Panc1 (cell line): ENCODE measurements at regions not wholly inside any gene's neighbourhood (a gene's known extent, or its start where the extent isn't known, plus 50 kb on each side); places are given as distances from the start of the nearest gene placed in this dataset.

ENCODE experiments used
- ATAC-seq: fragments of 200-7000 bp; cut with Tn5 transposase; 2 replicates; pipeline ENCODE4 v1.9.1; 2020; ENCODE audit warnings: mild to moderate bottlenecking, moderate library complexity
- BruUV-seq: library from RNA; stranded (reverse); fragments of 400-500 nt; replicated peaks from 2 replicates; lab custom pipeline; 2021; lab: Mats Ljungman, UMichigan
- CTCF ChIA-PET: fragments of 300-600 bp; sonication (Branson Sonifier 250); formaldehyde crosslinking; loops from one replicate; lab custom pipeline; 2022; ENCODE audit warnings: antibody characterized with exemption; lab: Charles Lee
- POLR2A ChIA-PET: fragments of 300-600 bp; sonication (Branson Sonifier 250); formaldehyde crosslinking; loops from one replicate; lab custom pipeline; 2022; ENCODE audit warnings: antibody characterized with exemption; lab: Charles Lee
- DNase-seq: peaks from one replicate; pipeline ENCODE4 v3.0.0-alpha.2; 2010; ENCODE audit warnings: low read depth, low spot score
- H3K27ac ChIP-seq: 2 replicates; pipeline ENCODE4 v1.5.1; 2011; ENCODE audit warnings: mild to moderate bottlenecking, low read length, inconsistent platforms
- H3K27me3 ChIP-seq: fragments of 200-500 bp; sonication (Bioruptor generic); 2 replicates; pipeline ENCODE4 v1.6.0; 2014; ENCODE audit warnings: low read length, inconsistent platforms; ENCODE audit not compliant: control insufficient read depth, insufficient read depth
- H3K36me3 ChIP-seq: fragments of 200-500 bp; sonication (Bioruptor generic); 2 replicates; pipeline ENCODE4 v1.5.1; 2014; ENCODE audit warnings: inconsistent platforms, mild to moderate bottlenecking, low read length, moderate library complexity; ENCODE audit not compliant: control insufficient read depth, insufficient read depth
- H3K4me1 ChIP-seq: 2 replicates; pipeline ENCODE4 v1.5.1; 2011; ENCODE audit warnings: inconsistent platforms, mild to moderate bottlenecking, low read length, moderate library complexity; ENCODE audit not compliant: control insufficient read depth, insufficient read depth
- H3K4me3 ChIP-seq, 2 experiments: 2 replicates each; pipeline ENCODE4 v1.5.1; 2011 to 2012; ENCODE audit warnings: low read depth in 2 of 2, low read length in 2 of 2, mild to moderate bottlenecking in 2 of 2, inconsistent platforms in 1 of 2, moderate library complexity in 1 of 2
- H3K9me3 ChIP-seq: fragments of 200-500 bp; sonication (Bioruptor generic); 2 replicates; pipeline ENCODE4 v1.5.1; 2014; ENCODE audit warnings: low read depth, mild to moderate bottlenecking, inconsistent platforms, low read length, moderate library complexity; ENCODE audit not compliant: control insufficient read depth, insufficient read depth
- CTCF ChIP-seq: fragments of 450-650 bp; IDR thresholded peaks from 2 replicates; pipeline ENCODE4 v1.5.1; 2017; ENCODE audit warnings: mild to moderate bottlenecking
- POLR2AphosphoS5 ChIP-seq: IDR thresholded peaks from 2 replicates; pipeline ENCODE4 v1.6.1; 2012; ENCODE audit warnings: mild to moderate bottlenecking, low read depth, low read length, moderate library complexity
- REST ChIP-seq, 2 experiments: IDR thresholded peaks; 2 replicates each; pipeline ENCODE4 v1.6.1; 2011 to 2012; ENCODE audit warnings: low read depth in 2 of 2, control low read depth in 1 of 2, low read length in 1 of 2, mild to moderate bottlenecking in 1 of 2, moderate library complexity in 1 of 2; ENCODE audit not compliant: insufficient read depth in 1 of 2
- SIN3A ChIP-seq: IDR thresholded peaks from 2 replicates; pipeline ENCODE4 v1.6.1; 2012; ENCODE audit warnings: low read depth, mild to moderate bottlenecking, low read length, moderate library complexity, borderline replicate concordance; ENCODE audit not compliant: insufficient read depth
- TCF7L2 ChIP-seq: IDR thresholded peaks from 2 replicates; pipeline ENCODE4 v1.6.1; 2011; ENCODE audit warnings: mild to moderate bottlenecking, low read depth, low read length, inconsistent platforms
- in situ Hi-C: cut with HindIII; loops from 2 replicates; pipeline ENCODE4 v1.10.0; 2016; ENCODE audit warnings: low sequenced_read_pairs, low pct_unique_long_range_greater_than_20kb
- intact Hi-C: fragments of 100-400 bp; cut with micrococcal nuclease; formaldehyde crosslinking; loops from one replicate; pipeline ENCODE4 v1.10.0; 2022; ENCODE audit not compliant: unreplicated experiment

GRCh38 chr13:82636119-82636518 lies 1246.2 kb downstream of the SLITRK1 start:
- BruUV-seq: no TSS peak

GRCh38 chr13:82634946-82635345 lies 1247.3 kb downstream of the SLITRK1 start:
- Histone ChIP-seq H3K9me3 (no peaks in the 10 kb centered on the region), H3K4me1 (no peaks in the 10 kb centered on the region), H3K27me3 (no peaks in the 10 kb centered on the region), H3K27ac (no peak overlapping the region), H3K4me3 (no peak overlapping the region), H3K36me3 (no peaks in the 10 kb centered on the region)
- no peak for ATAC-seq
- in situ Hi-C loops (no loop called here), intact Hi-C loops (no loop called here)
- POLR2A ChIA-PET: no interaction called here
- CTCF ChIA-PET: no interaction called here
- no peak for DNase-seq
- no peak for TF ChIP-seq SIN3A
- TF ChIP-seq CTCF: no peak
- TF ChIP-seq REST (IDR thresholded peaks at IDR 0.05; ENCODE audit: insufficient read depth in 1 of 2, low read depth in 2 of 2, low read length in 1 of 2): no peak
- no peak for TF ChIP-seq POLR2AphosphoS5
- no peak for TF ChIP-seq TCF7L2
- no TSS peak for BruUV-seq

More at GRCh38 chr13:82636119-82636518, 1246.2 kb downstream of the SLITRK1 start:
- POLR2A ChIA-PET: no interaction called here
- intact Hi-C loops: no loop called here
- H3K36me3 ChIP-seq: no peaks in the 10 kb centered on the region
- TF ChIP-seq SIN3A: no peak
- TF ChIP-seq CTCF: no peak
- H3K27me3 ChIP-seq: no peaks in the 10 kb centered on the region
- in situ Hi-C loops: no loop called here
- H3K4me1 ChIP-seq: no peaks in the 10 kb centered on the region
- CTCF ChIA-PET: no interaction called here
- no peaks in the 10 kb centered on the region for H3K9me3 ChIP-seq
- no peak overlapping the region for H3K27ac ChIP-seq
- DNase-seq (no peak), ATAC-seq (no peak)
- no peak overlapping the region for H3K4me3 ChIP-seq
